ENCODE measurements at regions not wholly inside any gene's neighbourhood (a gene's known extent, or its start where the extent isn't known, plus 50 kb on each side); places are given as distances from the start of the nearest gene placed in this dataset.

DNA sequence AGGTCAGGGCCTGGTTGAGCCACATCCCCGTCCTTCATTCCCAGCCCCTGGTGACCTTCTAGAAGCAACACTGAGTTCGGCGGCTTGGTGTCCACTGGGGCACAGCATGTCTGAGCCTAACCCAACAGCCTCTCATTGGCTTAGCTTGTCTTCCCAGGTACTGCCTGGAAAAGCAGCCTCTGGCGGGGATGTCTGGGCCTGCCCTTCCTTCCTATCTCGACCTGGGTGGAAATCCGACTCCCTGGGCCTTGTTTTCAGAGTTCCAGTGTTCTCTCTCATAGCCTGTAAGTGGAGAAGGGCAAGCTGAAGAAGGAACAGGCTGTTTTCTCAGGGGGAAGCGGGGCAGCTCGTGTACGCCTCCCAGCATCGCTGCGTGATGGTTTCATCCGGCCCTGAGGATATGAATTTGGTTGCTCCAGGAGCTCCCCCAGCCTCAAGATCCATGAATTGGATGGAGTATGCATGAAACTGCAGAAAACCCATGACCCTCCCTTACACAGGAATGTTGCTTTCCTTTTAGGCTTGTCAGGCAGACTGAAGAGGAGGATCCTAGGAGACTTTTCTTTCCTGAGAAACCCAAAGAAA, 116.5 kb upstream of the IRF2BP2 start (continued):
- TF ChIP-seq, protein P1, sequence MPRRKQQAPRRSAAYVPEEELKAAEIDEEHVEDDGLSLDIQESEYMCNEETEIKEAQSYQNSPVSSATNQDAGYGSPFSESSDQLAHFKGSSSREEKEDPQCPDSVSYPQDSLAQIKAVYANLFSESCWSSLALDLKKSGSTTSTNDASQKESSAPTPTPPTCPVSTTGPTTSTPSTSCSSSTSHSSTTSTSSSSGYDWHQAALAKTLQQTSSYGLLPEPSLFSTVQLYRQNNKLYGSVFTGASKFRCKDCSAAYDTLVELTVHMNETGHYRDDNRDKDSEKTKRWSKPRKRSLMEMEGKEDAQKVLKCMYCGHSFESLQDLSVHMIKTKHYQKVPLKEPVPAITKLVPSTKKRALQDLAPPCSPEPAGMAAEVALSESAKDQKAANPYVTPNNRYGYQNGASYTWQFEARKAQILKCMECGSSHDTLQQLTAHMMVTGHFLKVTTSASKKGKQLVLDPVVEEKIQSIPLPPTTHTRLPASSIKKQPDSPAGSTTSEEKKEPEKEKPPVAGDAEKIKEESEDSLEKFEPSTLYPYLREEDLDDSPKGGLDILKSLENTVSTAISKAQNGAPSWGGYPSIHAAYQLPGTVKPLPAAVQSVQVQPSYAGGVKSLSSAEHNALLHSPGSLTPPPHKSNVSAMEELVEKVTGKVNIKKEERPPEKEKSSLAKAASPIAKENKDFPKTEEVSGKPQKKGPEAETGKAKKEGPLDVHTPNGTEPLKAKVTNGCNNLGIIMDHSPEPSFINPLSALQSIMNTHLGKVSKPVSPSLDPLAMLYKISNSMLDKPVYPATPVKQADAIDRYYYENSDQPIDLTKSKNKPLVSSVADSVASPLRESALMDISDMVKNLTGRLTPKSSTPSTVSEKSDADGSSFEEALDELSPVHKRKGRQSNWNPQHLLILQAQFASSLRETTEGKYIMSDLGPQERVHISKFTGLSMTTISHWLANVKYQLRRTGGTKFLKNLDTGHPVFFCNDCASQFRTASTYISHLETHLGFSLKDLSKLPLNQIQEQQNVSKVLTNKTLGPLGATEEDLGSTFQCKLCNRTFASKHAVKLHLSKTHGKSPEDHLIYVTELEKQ (CRISPR knock-in tag; IDR thresholded peaks at IDR 0.05) = 0 out of 2 replicates have a peak, but pooled peaks have one; percentile 2
- no peak for TF ChIP-seq TARDBP (IDR thresholded peaks at IDR 0.05)
- TF ChIP-seq ERF (CRISPR knock-in tag; IDR thresholded peaks at IDR 0.05) = peak; percentile 51; the same call in 1 of the 2 replicates
- no peak for TF ChIP-seq KLF1 (tag; IDR thresholded peaks at IDR 0.05)

DNA sequence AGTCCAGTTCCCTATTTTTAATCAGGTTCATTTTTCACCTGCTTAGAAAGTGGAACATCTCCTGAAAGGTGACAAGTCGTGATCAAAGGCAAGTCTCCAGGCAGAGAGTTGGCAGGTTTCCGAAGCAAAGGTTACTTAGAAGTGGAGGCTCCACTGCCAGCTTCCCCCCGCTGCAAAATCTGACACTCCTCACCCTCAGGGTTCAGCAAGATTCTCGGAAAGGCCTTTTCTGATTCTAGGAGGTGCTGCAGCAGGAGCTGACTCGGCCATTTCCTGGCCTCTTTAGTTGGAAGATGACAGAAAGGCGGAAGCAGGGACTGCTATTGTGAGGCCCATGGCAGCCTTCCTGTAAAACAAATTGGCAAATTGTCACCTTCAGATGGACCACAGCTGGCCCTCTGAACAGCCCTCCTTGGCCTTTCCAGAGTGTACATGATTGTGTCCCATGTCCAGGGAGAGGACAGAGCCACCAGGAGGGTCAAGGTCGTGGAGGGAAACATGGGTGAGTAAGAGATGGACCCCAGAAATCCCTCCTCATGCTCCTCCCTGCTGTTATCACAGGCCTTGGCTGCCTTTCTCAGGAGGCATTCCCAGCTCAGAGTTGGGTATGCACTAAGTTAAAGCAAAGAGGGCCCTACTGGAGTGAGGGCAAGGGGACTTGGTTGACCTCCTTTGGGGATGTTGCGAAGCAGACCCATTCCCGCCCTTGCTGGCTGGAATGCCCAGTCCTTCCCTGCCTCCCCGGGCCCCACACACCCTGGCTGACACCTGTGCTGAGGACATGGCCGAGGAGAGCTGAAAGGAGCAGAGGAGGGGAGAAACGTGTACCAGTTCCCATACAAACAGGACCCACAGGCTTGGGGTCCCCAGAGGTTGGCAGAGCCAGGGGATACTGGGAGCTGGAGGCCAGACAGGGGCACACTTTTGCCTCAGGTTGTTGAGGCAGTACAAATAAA, 115.5 kb upstream of the IRF2BP2 start:
- CTCF ChIA-PET (ENCODE audit: low intra/inter-chr PET ratio) = no interaction called here
- Histone ChIP-seq H3K36me3 (ENCODE audit: control insufficient read depth, insufficient read depth, low read length) (no peaks in the 10 kb centered on the region), H3K4me2 (ENCODE audit: insufficient read depth, low read length) (peak overlapping the region; percentile 87), H2AFZ (ENCODE audit: low read depth, low read length) (peak overlapping the region; percentile 87), H3K9ac (ENCODE audit: insufficient read depth in 1 of 2, low read depth in 2 of 2, low read length in 2 of 2) (peak overlapping the region; percentile 88 to 91), H3K9me3 (replicated peaks; ENCODE audit: control insufficient read depth, insufficient read depth, low read depth, low read length) (no peaks in the 10 kb centered on the region), H3K9me1 (ENCODE audit: control insufficient read depth, insufficient read depth, low read length) (peaks cover 5% of the 10 kb centered on the region), H4K20me1 (replicated peaks; ENCODE audit: control insufficient read depth, insufficient read depth, low read length) (no peaks in the 10 kb centered on the region), H3K27me3 (ENCODE audit: control insufficient read depth in 2 of 2, insufficient read depth in 2 of 2, low read length in 2 of 2) (no peaks in the 10 kb centered on the region), H3K4me1 (replicated peaks in 1 of 2; ENCODE audit: control insufficient read depth in 2 of 2, insufficient read depth in 2 of 2, low read length in 2 of 2) (peaks cover 53 to 91% of the 10 kb centered on the region in 2 experiments), H3K79me2 (ENCODE audit: control insufficient read depth, insufficient read depth, low read length) (no peaks in the 10 kb centered on the region), H3K27ac (ENCODE audit: extremely low read depth, low read depth, low read length) (peak overlapping the region; percentile 97), H3K4me3 (no peak overlapping the region; the same call in 1 of the 2 replicates)
- POLR2A ChIA-PET = interaction anchor here (0.6 to 3.5 kb wide), 19 partner anchors 8 to 382 kb away, joined by 3 to 42 read pairs (median 3); partner anchors contain the start of gene IRF2BP2
- FAIRE-seq (no peak), ATAC-seq (peak; percentile 5), DNase-seq (ENCODE audit: extremely low read depth in 1 of 4, low spot score in 3 of 4) (peak in 3 of 4 experiments; percentile 28 to 79 (median 56))
- in situ Hi-C loops (cut with MboI) = loop anchor here (10.0 kb wide), 1 partner anchor 111 kb away; the partner anchor contains the start of gene IRF2BP2
- no TSS peak for BruUV-seq (replicated peaks)
- intact Hi-C loops (cut with micrococcal nuclease) = loop anchor here (2.0 kb wide), 1 partner anchor 25 kb away; no protein-coding TSS in a partner anchor
- WGBS (ENCODE audit: insufficient coverage, low coverage, missing lambda C conversion rate) = 34% methylated on average over 12 of the region's 12 CpGs
- TF ChIP-seq, protein P2, sequence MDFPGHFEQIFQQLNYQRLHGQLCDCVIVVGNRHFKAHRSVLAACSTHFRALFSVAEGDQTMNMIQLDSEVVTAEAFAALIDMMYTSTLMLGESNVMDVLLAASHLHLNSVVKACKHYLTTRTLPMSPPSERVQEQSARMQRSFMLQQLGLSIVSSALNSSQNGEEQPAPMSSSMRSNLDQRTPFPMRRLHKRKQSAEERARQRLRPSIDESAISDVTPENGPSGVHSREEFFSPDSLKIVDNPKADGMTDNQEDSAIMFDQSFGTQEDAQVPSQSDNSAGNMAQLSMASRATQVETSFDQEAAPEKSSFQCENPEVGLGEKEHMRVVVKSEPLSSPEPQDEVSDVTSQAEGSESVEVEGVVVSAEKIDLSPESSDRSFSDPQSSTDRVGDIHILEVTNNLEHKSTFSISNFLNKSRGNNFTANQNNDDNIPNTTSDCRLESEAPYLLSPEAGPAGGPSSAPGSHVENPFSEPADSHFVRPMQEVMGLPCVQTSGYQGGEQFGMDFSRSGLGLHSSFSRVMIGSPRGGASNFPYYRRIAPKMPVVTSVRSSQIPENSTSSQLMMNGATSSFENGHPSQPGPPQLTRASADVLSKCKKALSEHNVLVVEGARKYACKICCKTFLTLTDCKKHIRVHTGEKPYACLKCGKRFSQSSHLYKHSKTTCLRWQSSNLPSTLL (IDR thresholded peaks at IDR 0.05) = no peak
- TF ChIP-seq STAG1 (CRISPR knock-in tag; IDR thresholded peaks at IDR 0.05; ENCODE audit: borderline replicate concordance) = no peak
- no peak for TF ChIP-seq RBM15 (IDR thresholded peaks at IDR 0.05; ENCODE audit: insufficient read depth, low read length)
- no peak for TF ChIP-seq RBM14 (IDR thresholded peaks at IDR 0.05; ENCODE audit: borderline replicate concordance, insufficient read depth, low read depth, low read length)
- TF ChIP-seq, protein P3, sequence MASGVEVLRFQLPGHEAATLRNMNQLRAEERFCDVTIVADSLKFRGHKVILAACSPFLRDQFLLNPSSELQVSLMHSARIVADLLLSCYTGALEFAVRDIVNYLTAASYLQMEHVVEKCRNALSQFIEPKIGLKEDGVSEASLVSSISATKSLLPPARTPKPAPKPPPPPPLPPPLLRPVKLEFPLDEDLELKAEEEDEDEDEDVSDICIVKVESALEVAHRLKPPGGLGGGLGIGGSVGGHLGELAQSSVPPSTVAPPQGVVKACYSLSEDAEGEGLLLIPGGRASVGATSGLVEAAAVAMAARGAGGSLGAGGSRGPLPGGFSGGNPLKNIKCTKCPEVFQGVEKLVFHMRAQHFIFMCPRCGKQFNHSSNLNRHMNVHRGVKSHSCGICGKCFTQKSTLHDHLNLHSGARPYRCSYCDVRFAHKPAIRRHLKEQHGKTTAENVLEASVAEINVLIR (CRISPR knock-in tag; IDR thresholded peaks at IDR 0.05) = no peak
- TF ChIP-seq HMG20B (CRISPR knock-in tag; IDR thresholded peaks at IDR 0.05) = no peak
- TF ChIP-seq MEIS2 (IDR thresholded peaks at IDR 0.05; ENCODE audit: partially characterized antibody) = no peak
- TF ChIP-seq ZNF23 (CRISPR knock-in tag; IDR thresholded peaks at IDR 0.05) = no peak

Data from K562 (cell line).